Eye (tissue), 1 donor: ENCODE measurements at regions not wholly inside any gene's neighbourhood (a gene's known extent, or its start where the extent isn't known, plus 50 kb on each side); places are given as distances from the start of the nearest gene placed in this dataset.
A peak's percentile ranks its signal among the peaks of the same experiment; 100 is the strongest.

Source experiments
- DNase-seq: peaks from one replicate; pipeline ENCODE4 v3.0.0-alpha.2; 2015

DNA sequence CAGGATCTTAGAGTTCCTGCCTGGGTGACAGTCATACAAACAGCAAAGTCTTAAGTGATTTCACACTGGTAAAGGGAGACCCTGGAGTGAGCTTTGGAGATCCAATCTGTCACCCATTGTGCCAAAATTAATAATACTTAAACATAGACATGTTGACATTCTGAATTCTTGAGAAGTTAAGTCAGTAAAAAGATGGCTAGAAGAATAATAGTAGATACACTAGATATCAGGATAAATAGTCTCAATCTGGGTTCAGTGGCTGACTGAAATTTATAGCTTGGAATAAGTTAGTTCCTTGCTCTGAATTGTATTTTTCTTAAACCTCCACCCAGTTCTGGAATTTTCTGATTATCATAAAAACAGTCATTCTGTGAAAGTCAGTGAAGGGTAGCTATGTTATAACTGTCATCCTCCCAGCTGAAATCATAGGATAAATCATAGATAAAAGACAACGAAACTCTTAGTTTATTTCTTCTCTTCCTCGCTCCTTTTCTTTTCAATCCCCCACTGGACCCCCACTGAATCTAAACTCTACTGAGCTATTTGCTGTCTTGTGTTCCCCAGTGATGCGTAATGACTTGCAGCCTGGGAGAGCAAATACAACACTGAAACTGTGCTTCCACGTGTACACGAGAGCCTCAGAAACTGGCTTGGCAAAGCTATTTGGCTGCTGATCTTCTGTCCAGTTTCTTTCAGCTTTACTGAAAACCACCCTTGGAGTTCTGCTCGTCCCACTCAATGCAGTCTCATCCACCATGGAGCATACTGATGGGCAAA is 175.4 kb upstream of the TP63 start:
- DNase-seq, result no peak

DNA sequence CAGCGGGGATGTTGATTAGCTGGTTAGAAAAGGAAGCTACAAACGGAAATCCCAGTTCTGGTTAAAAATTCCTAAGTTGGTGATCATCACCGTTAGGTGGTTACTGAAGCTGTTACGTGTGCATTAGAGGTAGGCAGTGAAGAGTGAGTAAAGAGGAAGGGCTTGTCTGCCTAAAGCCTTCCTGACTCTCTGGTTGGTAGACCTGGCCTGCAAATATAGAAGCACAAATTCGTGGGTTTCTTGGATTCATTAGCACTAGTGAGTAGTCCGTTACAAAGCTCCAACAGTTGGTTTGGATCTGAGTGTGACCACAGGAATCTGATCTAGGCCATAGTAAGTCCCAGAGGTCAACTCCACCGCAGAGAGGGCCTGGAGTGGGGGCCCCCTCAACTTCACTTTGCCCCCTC is 174.0 kb upstream of the TP63 start:
- no peak for DNase-seq

DNA sequence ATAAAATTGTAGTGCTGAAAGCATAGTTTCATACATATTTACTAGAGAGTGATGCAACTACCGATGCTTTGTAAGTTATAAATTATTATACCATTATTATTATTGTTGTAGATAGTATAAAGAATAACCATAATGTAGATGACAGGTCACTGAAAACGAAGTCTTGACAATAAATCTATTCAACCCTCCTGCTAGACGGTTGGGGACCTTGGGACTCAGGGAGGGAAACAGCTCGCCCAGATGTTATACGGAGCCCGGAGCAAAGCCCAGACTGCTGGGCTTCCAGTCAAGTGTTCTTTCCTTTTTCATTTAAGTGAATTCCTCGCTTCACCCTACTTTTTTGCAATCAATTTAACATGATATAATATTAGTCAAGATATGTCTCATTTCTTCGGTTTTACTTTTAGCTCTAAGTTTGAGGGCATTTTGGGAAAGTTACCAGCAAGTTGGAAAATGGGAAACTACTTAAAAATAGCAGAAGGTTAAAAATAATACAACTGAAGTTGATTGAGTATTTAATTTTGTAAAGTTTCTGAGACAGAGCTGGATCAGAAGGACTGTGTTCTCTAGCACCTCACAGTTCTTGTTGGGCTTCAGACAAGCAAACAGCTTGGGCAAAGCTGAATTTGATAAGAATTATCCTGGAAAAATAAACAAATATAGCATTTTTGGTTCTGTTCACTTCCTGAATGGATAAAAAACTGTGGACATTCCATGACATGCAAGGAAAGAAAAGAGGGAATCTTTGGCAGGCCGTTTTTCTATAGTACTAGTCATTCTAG is 173.4 kb upstream of the TP63 start:
- no peak for DNase-seq

DNA sequence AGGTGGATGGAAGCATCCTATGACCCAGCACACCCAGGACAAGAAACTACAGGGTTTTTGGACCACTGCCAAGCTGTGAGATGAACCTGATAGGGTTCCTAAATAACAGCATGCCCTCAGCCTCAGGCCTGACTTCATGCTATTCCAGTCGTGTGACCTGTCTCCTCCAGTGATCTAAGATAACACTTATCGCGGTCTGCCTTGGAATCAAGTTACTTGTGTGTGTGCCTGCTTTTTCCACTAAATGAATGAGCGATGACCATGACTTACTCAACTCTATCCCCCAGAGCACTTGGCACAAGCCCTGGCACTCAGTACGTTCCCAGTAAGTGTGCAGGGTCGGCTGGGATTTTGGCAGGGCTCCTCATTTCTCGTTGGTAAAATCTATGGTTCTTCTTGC is 172.7 kb upstream of the TP63 start:
- DNase-seq, result no peak

DNA sequence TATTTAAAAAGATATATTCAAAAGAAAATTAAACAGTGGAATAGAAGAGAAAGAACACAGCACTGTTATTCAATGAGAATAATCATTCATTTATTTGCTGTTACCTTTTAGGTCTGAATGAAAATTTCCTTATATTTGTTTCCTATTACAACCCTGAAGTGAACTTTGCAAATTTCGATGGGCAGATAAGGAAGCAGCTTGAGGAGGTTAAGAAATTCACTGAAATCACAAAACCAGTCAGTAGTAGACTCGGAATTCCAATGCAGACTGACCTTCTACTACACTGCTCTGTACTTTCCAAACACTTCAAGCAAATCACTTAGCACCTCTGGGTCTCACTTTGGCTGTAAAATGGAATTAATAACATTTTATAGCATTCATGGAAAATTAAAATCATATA is 172.0 kb upstream of the TP63 start:
- no peak for DNase-seq

DNA sequence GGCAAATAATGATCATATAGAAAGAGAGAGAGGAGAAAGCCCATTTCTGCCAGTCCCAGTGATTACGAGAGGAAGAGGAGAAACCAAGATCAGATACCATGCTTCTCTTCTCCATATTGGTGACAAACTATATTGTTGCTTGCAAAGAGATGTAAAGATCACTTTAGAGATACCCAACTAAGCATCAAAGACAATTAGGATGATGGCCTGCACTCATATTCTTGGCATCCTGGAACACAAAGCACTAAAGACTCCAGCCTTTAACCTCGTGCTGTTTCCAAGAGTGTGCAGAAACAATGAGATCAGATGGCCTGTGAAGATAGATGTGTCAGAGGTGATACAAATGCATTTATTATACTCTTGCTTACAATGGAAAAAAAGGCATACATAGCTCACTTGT is 170.7 kb upstream of the TP63 start:
- peak; percentile 28 for DNase-seq

DNA sequence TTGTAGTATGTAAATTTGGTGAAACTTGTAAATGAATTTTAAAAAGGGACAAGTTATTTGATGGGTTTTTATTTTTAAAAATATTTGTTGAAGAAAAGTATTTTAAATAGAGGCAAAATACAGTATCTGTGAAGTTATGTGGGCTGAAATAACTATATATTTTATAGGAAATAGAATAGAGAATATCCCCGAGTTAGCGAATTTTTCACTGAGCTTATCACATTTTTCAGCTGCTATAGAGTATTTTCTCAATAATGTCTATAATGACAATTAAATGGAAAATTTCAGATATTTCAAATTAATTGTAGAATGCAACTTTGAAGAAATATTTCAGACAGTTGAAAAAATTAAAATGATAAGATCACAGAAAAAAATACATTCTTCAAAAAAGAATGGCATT is 166.4 kb upstream of the TP63 start:
- DNase-seq, result no peak

DNA sequence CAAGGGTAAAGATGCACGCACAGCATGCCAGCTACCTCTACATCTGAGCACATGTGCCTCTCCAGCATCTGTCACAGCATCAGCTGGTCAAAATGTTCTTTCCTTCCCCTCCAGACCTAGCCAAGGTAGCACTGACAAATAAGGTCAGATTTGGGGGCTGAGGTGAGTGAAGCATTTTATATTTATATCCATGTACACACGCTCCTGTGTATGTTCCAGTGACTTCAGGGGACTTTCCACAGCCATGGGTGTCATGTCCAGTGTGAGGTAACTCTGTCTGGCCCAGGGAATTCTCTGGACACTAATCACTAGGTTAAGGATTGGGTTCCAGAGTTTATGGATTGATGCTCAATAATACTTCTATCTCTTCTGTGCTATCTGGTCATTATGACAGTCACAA is 165.2 kb upstream of the TP63 start:
- no peak for DNase-seq

DNA sequence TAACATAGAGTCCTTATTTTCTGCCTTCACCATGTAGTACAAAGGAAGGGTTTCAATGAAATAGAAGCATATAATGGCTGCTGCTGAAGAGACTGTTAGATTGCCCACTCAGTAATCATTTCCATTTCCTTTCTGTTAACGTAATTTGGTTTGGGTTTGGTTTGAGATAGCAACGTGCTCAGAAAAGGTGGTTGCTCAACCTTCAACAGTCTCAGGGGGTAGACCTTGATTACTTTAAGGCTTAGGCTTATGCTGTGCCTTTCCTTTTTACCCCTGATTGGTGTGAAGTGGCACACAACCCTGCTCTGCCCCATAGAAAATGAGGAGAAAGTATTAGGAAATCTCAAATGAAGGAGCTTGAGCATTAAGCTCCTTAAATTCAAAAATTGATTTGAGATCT is 163.7 kb upstream of the TP63 start:
- no peak for DNase-seq

DNA sequence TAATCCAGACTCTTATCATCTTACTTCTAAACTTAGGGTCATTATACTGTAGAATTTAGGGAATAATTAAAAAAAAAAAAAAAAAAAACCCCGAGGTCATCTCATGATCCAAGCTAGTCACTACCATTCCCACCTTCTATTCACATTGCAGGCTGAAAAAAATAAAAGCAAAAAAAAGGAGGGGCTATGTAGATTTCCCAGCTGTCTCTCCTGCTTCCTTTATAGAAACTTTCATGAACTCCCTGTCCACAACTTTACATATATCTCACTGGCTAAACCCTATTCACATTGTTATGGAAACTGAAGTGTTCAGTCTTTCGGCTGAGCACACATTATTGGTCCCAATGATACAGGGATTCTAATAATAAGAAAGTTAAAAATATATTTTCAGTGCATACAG is 156.2 kb upstream of the TP63 start:
- DNase-seq, result no peak

DNA sequence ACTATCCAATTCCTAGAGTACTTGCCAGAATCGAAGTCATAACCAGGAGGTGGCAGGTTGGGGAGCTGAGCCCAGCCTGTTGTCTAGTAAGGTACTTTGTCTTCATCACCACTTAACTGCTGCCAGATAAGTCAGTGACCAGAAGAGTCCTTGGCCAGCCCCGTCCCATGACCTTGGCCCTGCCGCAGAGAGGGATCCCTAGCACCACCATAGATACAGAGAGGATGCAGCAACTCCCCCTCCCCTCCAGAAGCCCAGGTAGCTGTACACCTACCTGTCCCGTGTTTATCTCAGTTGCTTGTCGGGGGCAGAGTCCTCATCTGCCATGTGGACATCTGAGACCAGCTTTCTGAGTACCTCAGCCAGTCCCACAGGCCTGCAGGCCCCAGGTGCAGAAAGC is 153.6 kb upstream of the TP63 start:
- DNase-seq, result no peak

DNA sequence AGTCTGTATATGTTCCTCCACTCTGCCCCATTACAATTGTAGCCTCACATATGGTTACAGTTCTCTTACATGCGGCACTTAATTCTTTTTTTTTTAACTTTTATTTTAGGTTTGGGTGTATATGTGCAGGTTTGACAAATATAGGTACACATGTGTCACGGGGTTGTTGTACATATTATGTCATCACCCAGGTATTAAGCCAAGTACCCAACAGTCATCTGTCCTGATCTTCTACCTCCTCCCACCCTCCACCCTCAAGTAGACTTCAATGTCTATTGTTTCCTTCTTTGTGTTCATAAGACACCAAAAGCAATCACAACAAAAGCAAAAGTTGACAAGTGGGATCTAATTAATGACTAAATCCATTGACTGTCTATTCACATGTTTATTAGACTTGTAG is 144.6 kb upstream of the TP63 start:
- DNase-seq, result no peak

DNA sequence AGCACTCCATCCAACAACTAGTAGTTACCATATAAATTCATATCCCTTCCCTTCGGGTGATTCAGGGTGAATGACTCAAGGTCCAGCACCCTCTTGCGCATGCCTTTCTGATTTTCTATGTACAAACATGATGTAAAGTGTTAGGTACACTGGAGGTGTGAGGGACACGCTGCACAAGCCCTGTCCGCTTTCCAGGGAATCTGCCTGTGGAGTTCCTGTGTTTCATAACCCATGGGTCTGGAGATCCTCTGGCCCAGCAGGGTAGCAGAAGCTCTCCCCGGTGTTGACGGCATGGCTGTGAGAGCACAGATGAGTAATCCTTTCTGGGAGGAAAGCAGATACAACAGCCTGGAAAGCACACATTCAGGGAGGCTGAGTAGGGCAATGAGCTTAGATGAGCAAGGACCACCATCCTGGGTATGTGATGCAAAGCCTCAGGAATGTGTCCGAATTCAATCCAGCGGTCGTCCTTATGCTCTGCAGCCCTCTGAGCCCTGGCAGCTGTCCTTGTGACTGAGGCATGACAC is 142.9 kb upstream of the TP63 start:
- peak; percentile 4 for DNase-seq

DNA sequence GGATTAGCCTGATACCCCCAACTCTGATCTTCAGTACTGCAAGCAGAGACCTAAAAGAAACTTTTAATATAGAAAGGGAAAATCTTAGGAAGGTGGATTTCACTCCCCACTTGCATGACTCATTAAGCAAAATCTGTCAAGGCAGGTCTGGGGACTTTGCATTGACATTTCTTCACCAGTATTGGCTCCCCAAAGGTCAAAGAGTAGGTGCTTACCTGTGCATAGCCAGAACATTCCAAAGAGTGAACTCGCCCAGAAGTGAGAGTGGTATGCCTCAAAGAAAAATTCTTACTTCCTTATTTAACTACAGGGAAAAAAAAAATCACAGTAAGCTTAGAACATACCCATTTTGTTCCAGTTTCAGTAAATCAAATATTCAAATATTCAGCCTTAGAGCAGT is 140.9 kb upstream of the TP63 start:
- DNase-seq, result no peak

DNA sequence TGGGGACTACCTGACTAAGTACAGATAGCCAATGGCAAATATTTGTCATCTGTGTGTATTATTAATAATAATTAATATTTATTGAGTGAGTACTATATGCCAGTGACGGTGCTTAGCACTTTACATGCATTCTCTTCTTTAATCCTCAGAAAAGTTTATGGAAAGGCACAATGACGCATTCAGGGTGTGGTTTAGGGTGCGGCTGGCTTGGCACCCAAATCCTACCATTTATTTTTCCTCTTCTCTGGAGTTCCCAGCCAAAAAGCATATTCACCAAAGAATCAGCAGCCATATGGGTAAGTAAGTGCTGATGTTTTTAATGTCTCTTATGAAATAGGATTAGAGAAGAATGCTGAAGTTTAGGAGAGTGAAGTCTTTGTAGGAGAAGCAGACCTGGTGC is 140.4 kb upstream of the TP63 start:
- no peak for DNase-seq

DNA sequence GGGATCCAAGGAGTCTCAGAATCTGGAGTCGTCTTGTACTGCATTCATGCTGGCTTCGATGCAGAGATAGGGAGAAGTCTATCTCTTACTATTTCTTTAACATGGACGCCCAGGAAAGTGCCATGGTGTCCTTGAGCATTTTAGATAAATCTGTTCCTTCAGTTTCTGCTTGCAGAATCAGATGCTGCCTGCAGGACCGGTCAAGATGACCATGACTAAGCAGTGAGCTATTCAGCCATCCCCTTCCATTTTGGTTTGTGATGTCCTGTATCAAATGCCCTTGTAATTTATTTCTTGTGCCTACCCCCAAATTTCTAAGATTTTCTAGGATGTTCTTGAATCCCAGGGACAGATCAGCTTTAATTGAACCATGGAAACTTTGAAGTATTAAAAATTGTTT is 139.4 kb upstream of the TP63 start:
- no peak for DNase-seq

DNA sequence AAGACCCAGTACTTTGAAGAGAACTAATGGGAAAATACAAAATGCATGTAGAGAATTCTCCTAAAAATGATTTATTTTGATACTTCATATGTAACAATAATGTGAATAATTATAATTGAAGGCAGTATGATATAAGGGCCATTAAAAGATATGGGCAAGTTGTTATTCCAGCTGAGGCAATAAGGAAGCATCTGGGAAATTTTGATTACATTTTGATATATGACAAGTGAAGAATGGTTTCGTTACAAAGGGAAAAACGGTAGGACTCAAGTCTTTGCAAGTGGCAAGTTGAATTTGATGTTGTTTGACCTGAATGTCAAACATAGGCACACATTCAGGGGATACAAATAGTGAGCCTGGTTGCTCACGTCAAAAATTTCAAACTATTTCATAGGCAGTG is 137.9 kb upstream of the TP63 start:
- no peak for DNase-seq

DNA sequence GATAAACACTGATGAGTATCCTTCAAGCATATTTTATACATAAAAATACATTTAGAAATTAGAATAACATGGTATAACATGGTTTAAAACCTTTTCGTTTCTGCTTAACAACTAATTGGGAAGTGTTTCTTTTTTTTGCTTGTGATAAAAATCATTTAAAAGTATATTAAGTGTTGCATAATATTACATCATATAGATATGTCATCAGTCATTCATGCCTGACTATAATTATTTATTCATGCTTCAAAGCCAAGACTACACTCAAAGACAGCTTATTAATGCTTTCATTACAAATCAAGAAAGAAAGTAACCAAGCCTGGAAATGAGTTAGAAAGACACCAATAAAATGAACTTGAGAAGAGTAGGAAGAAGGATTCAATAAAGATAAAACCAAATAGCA is 136.6 kb upstream of the TP63 start:
- DNase-seq, result no peak

DNA sequence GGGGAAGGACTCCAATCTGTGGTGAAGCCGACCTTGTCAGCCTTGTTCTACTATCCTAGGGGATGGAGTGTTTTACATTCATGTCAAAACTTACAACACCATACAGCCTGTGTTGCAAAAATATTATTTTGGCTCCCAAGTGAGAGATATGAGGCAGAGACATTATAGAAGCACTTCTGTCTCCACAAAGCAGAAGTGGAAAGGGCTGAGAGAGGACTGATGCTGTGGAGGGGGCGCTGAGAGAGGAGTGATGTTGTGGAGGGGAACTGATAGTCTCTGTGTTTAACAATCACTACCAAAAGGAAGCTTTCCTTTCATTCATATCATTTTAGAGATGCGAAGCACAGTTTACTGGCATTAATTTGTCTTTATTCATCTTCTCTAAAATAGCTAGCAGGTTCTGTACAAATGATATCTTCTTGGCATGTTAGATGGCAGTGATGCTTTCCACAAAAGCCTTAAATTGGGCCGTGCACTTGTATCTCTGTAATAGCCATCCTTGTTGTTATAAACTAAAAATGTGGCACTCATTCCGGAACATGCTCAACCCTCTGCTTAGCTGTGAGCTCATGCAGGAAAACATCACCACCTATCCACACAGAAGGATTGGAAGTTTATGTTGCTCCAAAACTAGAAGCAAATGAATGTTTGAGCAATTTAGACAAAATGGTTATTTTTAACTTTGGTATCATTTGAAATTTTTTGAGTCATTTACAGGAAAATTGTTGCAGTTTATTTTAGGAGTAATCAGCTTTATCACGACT is 134.6 kb upstream of the TP63 start:
- no peak for DNase-seq

DNA sequence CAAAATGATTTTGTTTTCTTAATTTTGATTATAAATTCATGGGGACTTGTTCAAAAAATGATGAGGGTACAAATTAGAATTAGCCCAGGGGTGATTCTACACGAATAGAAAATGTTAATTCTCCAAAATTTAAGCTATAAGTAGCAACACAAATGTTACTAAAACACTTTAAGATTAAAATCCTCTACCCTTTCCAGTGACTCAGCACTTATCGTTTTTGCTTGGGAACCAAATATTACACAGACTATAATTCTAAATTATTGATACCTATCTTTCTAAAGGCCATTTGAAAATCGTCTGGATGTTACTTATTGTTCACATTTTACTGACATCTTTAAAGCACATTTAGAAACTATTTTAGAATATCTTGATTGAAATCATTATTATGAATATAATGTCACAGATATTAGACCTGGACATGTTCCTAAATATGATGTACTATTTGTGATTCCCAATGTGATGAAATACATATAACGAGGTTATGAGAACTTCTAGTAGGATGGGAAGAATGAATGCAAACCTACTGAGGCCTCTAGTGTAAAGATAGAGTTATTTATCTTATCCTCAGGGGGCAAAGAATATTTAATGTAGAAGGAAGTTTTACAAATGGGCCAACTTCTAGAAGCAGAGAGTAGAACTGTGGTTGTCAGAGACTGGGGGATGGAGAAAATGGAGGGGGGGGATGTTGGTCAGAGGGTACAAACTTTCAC is 132.0 kb upstream of the TP63 start:
- no peak for DNase-seq

DNA sequence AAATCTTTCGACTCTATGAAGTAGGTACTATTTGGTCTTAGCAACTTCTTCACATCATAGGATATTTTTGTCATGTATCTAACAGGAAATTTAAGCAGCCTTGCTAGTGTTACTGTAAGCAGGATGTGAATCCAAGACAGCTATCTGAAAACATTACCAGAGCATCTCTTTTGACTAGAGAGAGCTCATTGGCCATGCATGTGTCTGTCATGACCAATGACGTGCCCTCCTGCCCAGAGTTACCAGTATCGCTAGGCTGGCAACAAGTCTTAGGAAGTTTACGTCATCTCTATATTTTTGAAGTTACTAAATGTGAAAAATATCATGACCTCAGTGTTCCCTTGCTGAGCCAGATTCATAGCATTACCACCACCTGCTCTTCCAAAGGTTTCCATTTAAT is 130.9 kb upstream of the TP63 start:
- no peak for DNase-seq

DNA sequence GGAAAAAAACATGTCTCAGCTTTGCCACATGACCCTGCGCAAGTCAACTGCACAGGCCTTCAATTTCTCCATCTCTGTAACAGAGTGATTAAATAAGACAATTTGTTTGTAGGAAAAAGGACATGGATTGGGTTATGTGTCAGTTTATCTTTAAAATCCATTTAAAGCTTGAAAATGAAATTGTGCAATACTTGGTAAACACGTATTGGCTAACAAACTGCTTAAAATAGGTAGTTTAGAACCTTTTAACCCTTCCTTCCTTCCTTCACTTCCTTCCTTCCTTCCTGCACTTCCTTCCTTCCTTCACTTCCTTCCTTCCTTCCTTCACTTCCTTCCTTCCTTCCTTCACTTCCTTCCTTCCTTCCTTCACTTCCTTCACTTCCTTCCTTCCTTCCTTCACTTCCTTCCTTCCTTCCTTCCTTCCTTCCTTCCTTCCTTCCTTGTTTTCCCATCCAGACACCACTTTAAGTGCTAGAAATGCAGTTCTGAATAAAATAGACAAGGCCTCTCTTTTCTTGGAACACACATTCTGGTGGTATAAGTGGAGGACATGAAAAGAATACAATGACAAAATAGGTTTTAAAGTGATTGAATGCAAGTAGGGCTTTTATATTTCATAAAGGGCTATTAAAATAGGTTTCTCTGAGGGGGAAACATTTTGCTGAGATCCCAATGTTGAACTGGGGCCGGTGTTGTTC is 130.2 kb upstream of the TP63 start:
- DNase-seq, result no peak
